SK-N-SH (cell line): ENCODE measurements at regions not wholly inside any gene's neighbourhood (a gene's known extent, or its start where the extent isn't known, plus 50 kb on each side); places are given as distances from the start of the nearest gene placed in this dataset.

Source experiments
- CTCF ChIA-PET: fragments of 300-600, 350-600 bp; formaldehyde crosslinking; extraction: SDS; loops from one replicate; lab custom pipeline; 2021; lab: Yijun Ruan, JAX
- POLR2A ChIA-PET: fragments of 350-600 bp; sonication (Branson Sonifier 250); formaldehyde crosslinking; extraction: SDS; loops from one replicate; lab custom pipeline; 2020; ENCODE audit warnings: antibody characterized with exemption, inconsistent platforms; lab: Yijun Ruan, JAX
- DNase-seq: peaks from one replicate; pipeline ENCODE4 v3.0.0; 2012
- H2AFZ ChIP-seq: fragments of 200-600 bp; sonication (generic); 2 replicates; pipeline ENCODE4 v1.8.1; 2016; ENCODE audit warnings: antibody characterized with exemption, mild to moderate bottlenecking, low read depth
- H3F3A ChIP-seq: fragments of 200-600 bp; sonication (generic); replicated peaks from 2 replicates; pipeline ENCODE3; 2016; ENCODE audit warnings: antibody characterized with exemption, mild to moderate bottlenecking; ENCODE audit not compliant: insufficient read depth
- H3K27ac ChIP-seq, 2 experiments: fragments of 200-500 bp in 1 of 2; fragments of 200-600 bp in 1 of 2; sonication (Bioruptor generic) in 1 of 2; sonication (generic), shearing (Covaris generic) in 1 of 2; 2 replicates each; pipeline versions ENCODE4 v1.5.1 to v1.6.1; 2014 to 2016; ENCODE audit warnings: low read depth in 2 of 2, inconsistent platforms in 1 of 2, low read length in 1 of 2, mild to moderate bottlenecking in 1 of 2, mixed read lengths in 1 of 2
- H3K27me3 ChIP-seq: fragments of 200-600 bp; sonication (generic), shearing (Covaris generic); 2 replicates; pipeline ENCODE4 v1.6.1; 2016; ENCODE audit warnings: mixed run types; ENCODE audit not compliant: insufficient read depth
- H3K36me3 ChIP-seq, 2 experiments: fragments of 200-500 bp in 1 of 2; fragments of 200-600 bp in 1 of 2; sonication (Bioruptor generic) in 1 of 2; sonication (generic) in 1 of 2; replicated peaks in 1 of 2; 2 replicates each; pipeline versions ENCODE3 to v1.5.1; 2014 to 2016; ENCODE audit warnings: low read length in 1 of 2, mild to moderate bottlenecking in 1 of 2; ENCODE audit not compliant: insufficient read depth in 2 of 2, control insufficient read depth in 1 of 2
- H3K4me1 ChIP-seq, 2 experiments: fragments of 200-500 bp in 1 of 2; fragments of 200-600 bp in 1 of 2; sonication (Bioruptor generic) in 1 of 2; sonication (generic), shearing (Covaris generic) in 1 of 2; 2 replicates each; pipeline versions ENCODE4 v1.5.1 to v1.6.1; 2014 to 2016; ENCODE audit warnings: low read depth in 1 of 2, low read length in 1 of 2, mixed run types in 1 of 2; ENCODE audit not compliant: insufficient read depth in 2 of 2, control insufficient read depth in 1 of 2
- H3K4me2 ChIP-seq: fragments of 200-600 bp; sonication (generic), shearing (Covaris generic); 2 replicates; pipeline ENCODE4 v1.6.1; 2017; ENCODE audit warnings: mixed run types
- H3K4me3 ChIP-seq, 2 experiments: fragments of 200-500 bp in 1 of 2; fragments of 200-600 bp in 1 of 2; sonication (Bioruptor generic) in 1 of 2; sonication (generic), shearing (Covaris generic) in 1 of 2; 2 replicates each; pipeline versions ENCODE4 v1.5.1 to v1.8.1; 2014 to 2016; ENCODE audit warnings: low read depth in 2 of 2, inconsistent platforms in 1 of 2, low read length in 1 of 2, mild to moderate bottlenecking in 1 of 2, mixed read lengths in 1 of 2, moderate library complexity in 1 of 2
- H3K79me2 ChIP-seq: fragments of 200-600 bp; sonication (generic); 2 replicates; pipeline ENCODE4 v1.8.1; 2017; ENCODE audit warnings: mild to moderate bottlenecking; ENCODE audit not compliant: insufficient read depth
- H3K9ac ChIP-seq: fragments of 200-600 bp; sonication (generic); 2 replicates; pipeline ENCODE4 v1.6.1; 2017; ENCODE audit warnings: mixed run types
- H3K9me2 ChIP-seq: fragments of 200-600 bp; sonication (generic); 2 replicates; pipeline ENCODE4 v1.6.1; 2017; ENCODE audit warnings: mixed run types
- H3K9me3 ChIP-seq: fragments of 200-600 bp; sonication (generic); 2 replicates; pipeline ENCODE4 v1.6.1; 2017; ENCODE audit warnings: mixed run types, mild to moderate bottlenecking, moderate library complexity
- H4K20me1 ChIP-seq: fragments of 200-600 bp; sonication (generic); 2 replicates; pipeline ENCODE4 v1.6.1; 2017; ENCODE audit warnings: mild to moderate bottlenecking, mixed run types; ENCODE audit not compliant: insufficient read depth
- CHD2 ChIP-seq: fragments of 150-350 bp; IDR thresholded peaks from 2 replicates; pipeline ENCODE4 v1.6.1; 2018; ENCODE audit warnings: low read length; ENCODE audit not compliant: partially characterized antibody
- ELF1 ChIP-seq: IDR thresholded peaks from 2 replicates; pipeline ENCODE4 v1.4.0; 2012
- EP300 ChIP-seq, 2 experiments: IDR thresholded peaks; 2 replicates each; pipeline versions ENCODE4 v1.4.0 to v1.6.1; 2012; ENCODE audit warnings: borderline replicate concordance in 1 of 2, low read depth in 1 of 2, low read length in 1 of 2
- FOXM1 ChIP-seq: IDR thresholded peaks from 2 replicates; pipeline ENCODE4 v1.4.0; 2012; ENCODE audit warnings: low read depth, mild to moderate bottlenecking
- GABPA ChIP-seq: IDR thresholded peaks from 2 replicates; pipeline ENCODE4 v1.4.0; 2012; ENCODE audit warnings: low read depth, mild to moderate bottlenecking
- IRF3 ChIP-seq: fragments of 150-350 bp; IDR thresholded peaks from 2 replicates; pipeline ENCODE4 v1.6.1; 2016; ENCODE audit warnings: mild to moderate bottlenecking, low read depth, low read length
- JUND ChIP-seq: IDR thresholded peaks from 2 replicates; pipeline ENCODE4 v1.4.0; 2012
- MEF2A ChIP-seq: IDR thresholded peaks from 2 replicates; pipeline ENCODE4 v1.4.0; 2012; ENCODE audit warnings: low read depth, borderline replicate concordance
- MXI1 ChIP-seq: IDR thresholded peaks from 2 replicates; pipeline ENCODE4 v1.6.1; 2012; ENCODE audit warnings: mild to moderate bottlenecking, low read depth, low read length, improper control_type of control experiment
- PBX3 ChIP-seq: IDR thresholded peaks from 2 replicates; pipeline ENCODE4; 2012
- POLR2AphosphoS5 ChIP-seq: IDR thresholded peaks from 2 replicates; pipeline ENCODE4 v1.6.1; 2012; ENCODE audit warnings: low read depth, low read length
- RCOR1 ChIP-seq: fragments of 150-350 bp; IDR thresholded peaks from 2 replicates; pipeline ENCODE4 v1.6.1; 2017; ENCODE audit warnings: antibody characterized with exemption, low read length
- REST ChIP-seq: IDR thresholded peaks from 2 replicates; pipeline ENCODE4 v1.6.1; 2012; ENCODE audit warnings: mild to moderate bottlenecking, low read depth, low read length, moderate library complexity
- SIN3A ChIP-seq: IDR thresholded peaks from 2 replicates; pipeline ENCODE4 v1.6.1; 2012; ENCODE audit warnings: low read depth, mild to moderate bottlenecking, low read length, moderate library complexity, borderline replicate concordance
- TAF1 ChIP-seq: IDR thresholded peaks from 2 replicates; pipeline ENCODE4 v1.6.1; 2012; ENCODE audit warnings: low read depth, mild to moderate bottlenecking, low read length, moderate library complexity, borderline replicate concordance
- TCF12 ChIP-seq: IDR thresholded peaks from 2 replicates; pipeline ENCODE4 v1.4.0; 2012
- TEAD4 ChIP-seq: IDR thresholded peaks from 2 replicates; pipeline ENCODE4 v1.4.0; 2012; ENCODE audit warnings: mild to moderate bottlenecking, borderline replicate concordance; ENCODE audit not compliant: insufficient read depth
- USF1 ChIP-seq: IDR thresholded peaks from 2 replicates; pipeline ENCODE4 v1.4.0; 2012; ENCODE audit warnings: low read depth, borderline replicate concordance
- YY1 ChIP-seq: IDR thresholded peaks from 2 replicates; pipeline ENCODE4 v1.4.0; 2012; ENCODE audit warnings: low read depth, mild to moderate bottlenecking
- WGBS: methylation state at CpG from one replicate; pipeline ENCODE4 v1.1.6; 2017; ENCODE audit warnings: low lambda C conversion rate; 5-methylcytosine and 5-hydroxymethylcytosine counted together
- TF ChIP-seq, protein P1 (sequence below): fragments of 200-600 bp; sonication (generic); IDR thresholded peaks from 2 replicates; pipeline ENCODE4 v1.6.1; 2017; ENCODE audit warnings: antibody characterized with exemption, mild to moderate bottlenecking, moderate library complexity
- TF ChIP-seq, protein P2 (sequence below): IDR thresholded peaks from 2 replicates; pipeline ENCODE4 v1.4.0; 2012; ENCODE audit warnings: low read depth
- TF ChIP-seq, protein P3 (sequence below): fragments of 150-350 bp; IDR thresholded peaks from 2 replicates; pipeline ENCODE4 v1.6.1; 2017; ENCODE audit warnings: antibody characterized with exemption, low read length, low read depth, borderline replicate concordance

- TF ChIP-seq YY1 (no peak), TAF1 (no peak), TEAD4 (no peak), EP300 (IDR thresholded peaks at IDR 0.05; ENCODE audit: borderline replicate concordance in 1 of 2, low read depth in 1 of 2, low read length in 1 of 2) (no peak; a peak in 1 of 4 replicates), CHD2 (no peak), GABPA (no peak), USF1 (peak; percentile 54), TCF12 (peak; percentile 72), IRF3 (no peak), RCOR1 (no peak), FOXM1 (no peak), MXI1 (no peak), POLR2AphosphoS5 (no peak), PBX3 (no peak), SIN3A (no peak), MEF2A (no peak)
- TF ChIP-seq, protein P1, sequence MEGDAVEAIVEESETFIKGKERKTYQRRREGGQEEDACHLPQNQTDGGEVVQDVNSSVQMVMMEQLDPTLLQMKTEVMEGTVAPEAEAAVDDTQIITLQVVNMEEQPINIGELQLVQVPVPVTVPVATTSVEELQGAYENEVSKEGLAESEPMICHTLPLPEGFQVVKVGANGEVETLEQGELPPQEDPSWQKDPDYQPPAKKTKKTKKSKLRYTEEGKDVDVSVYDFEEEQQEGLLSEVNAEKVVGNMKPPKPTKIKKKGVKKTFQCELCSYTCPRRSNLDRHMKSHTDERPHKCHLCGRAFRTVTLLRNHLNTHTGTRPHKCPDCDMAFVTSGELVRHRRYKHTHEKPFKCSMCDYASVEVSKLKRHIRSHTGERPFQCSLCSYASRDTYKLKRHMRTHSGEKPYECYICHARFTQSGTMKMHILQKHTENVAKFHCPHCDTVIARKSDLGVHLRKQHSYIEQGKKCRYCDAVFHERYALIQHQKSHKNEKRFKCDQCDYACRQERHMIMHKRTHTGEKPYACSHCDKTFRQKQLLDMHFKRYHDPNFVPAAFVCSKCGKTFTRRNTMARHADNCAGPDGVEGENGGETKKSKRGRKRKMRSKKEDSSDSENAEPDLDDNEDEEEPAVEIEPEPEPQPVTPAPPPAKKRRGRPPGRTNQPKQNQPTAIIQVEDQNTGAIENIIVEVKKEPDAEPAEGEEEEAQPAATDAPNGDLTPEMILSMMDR, result no peak
- TF ChIP-seq, protein P2, sequence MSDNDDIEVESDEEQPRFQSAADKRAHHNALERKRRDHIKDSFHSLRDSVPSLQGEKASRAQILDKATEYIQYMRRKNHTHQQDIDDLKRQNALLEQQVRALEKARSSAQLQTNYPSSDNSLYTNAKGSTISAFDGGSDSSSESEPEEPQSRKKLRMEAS, result 0 out of 2 replicates have a peak, but pooled peaks have one; percentile 44
Observed at GRCh38 chr3:184459355-184459754, 79.5 kb downstream of the CHRD start (continued).

- CTCF ChIA-PET, result interaction anchor here (1.4 to 2.0 kb wide), 3 partner anchors 9 to 89 kb away, joined by 6 to 10 read pairs (median 7); no protein-coding TSS in a partner anchor
- no peaks in the 10 kb centered on the region for H3K36me3 ChIP-seq
- H3K79me2 ChIP-seq, result no peaks in the 10 kb centered on the region
- no peak for DNase-seq
- no peaks in the 10 kb centered on the region for H4K20me1 ChIP-seq
- H3K4me1 ChIP-seq, result peaks cover 0 to under 1% of the 10 kb centered on the region in 2 experiments; a peak in 1 of 4 replicates
- H2AFZ ChIP-seq, result no peak overlapping the region
- H3K9me2 ChIP-seq, result no peaks in the 10 kb centered on the region
- WGBS, result 81% methylated on average over 8 of the region's 8 CpGs
- H3K4me2 ChIP-seq, result no peak overlapping the region
- no peak overlapping the region for H3K27ac ChIP-seq
- H3K27me3 ChIP-seq, result no peaks in the 10 kb centered on the region
- no peak overlapping the region for H3K9ac ChIP-seq
- POLR2A ChIA-PET, result no interaction called here
- H3K4me3 ChIP-seq, result no peak overlapping the region
- no peaks in the 10 kb centered on the region for H3F3A ChIP-seq
- H3K9me3 ChIP-seq, result no peaks in the 10 kb centered on the region
- no peak for TF ChIP-seq RCOR1
- TF ChIP-seq, protein P3, sequence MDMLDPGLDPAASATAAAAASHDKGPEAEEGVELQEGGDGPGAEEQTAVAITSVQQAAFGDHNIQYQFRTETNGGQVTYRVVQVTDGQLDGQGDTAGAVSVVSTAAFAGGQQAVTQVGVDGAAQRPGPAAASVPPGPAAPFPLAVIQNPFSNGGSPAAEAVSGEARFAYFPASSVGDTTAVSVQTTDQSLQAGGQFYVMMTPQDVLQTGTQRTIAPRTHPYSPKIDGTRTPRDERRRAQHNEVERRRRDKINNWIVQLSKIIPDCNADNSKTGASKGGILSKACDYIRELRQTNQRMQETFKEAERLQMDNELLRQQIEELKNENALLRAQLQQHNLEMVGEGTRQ, result no peak
- TF ChIP-seq MXI1, result no peak
- no peak for TF ChIP-seq JUND
- no peak for TF ChIP-seq SIN3A
- TF ChIP-seq IRF3, result no peak
- no peak for TF ChIP-seq YY1
- TF ChIP-seq REST, result no peak
- no peak for TF ChIP-seq ELF1
- TF ChIP-seq TCF12, result no peak
Observed at GRCh38 chr3:184460276-184460675, 80.4 kb downstream of the CHRD start.
